NCI-H345 treated with DMSO at 0.1 percent for 48 hours (cell line): ENCODE measurements at regions not wholly inside any gene's neighbourhood (a gene's known extent, or its start where the extent isn't known, plus 50 kb on each side); places are given as distances from the start of the nearest gene placed in this dataset.
A peak's percentile ranks its signal among the peaks of the same experiment; 100 is the strongest.
"Not testable (repeated sequence)": the region's sequence is repeated elsewhere in the genome, so short reads cannot be mapped to it uniquely, and the experiment has no call there.

ENCODE experiments used
- DNase-seq: peaks from one replicate; lab custom pipeline; 2025; ENCODE audit not compliant: unreplicated experiment; lab: John Stamatoyannopoulos, UW

DNA sequence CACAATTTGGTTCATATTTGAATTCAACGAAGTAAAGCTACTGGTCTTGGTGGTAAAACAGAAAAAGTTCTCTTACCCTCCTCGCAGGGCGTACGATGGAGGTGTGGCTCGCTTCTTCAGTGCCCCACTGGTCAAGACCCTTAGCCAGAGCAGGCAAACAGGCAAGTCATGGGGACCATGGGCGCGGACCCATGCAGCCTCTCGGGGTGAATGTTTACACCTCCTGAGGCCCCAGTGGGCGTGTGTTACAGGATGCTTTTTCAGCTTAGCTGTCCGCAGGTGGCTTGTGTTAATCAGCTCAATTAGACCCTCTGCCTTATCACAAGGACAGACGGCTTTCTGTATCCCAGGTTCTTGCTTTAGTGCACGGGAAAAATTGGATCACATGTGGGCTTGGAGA lies 991.8 kb downstream of the GBE1 start:
- no peak for DNase-seq

DNA sequence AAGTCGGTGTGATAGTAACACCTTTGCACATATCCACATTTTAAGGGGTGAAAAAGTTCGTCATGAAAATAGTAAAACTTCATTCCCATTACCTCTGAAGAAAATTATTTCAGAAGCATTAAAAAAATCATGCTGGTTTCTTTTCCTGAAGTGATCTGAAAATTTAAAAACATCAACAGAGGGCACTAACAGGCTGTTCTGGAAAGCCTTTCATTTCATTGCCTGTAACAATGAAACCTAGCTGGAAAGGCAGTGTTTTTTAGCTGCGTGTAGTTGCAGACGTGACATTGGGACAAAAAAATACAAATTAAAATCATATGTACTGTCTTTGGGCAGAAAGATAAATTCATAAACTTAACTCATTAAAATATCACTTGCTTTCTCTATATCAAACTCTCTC lies 993.8 kb downstream of the GBE1 start:
- DNase-seq: no peak

DNA sequence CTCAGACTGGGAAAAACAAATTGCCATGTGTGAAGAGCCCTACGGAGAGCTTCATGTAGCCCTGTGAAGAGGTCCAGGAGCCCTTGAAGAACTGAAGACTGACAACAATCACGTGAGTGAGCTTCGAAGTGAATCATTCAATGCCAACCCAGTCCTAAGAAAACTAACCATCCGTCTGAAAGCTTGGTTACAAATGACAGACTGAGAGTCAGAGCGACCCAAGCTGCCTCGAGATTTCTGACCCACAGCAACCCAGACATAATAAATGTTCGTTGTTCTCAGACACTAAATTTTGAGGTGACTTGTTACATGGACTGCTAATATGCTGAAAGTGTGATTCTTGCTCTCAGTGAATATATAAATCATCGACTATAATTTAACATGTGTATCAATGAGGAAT lies 987.2 kb upstream of the ROBO1 start:
- DNase-seq: no peak

DNA sequence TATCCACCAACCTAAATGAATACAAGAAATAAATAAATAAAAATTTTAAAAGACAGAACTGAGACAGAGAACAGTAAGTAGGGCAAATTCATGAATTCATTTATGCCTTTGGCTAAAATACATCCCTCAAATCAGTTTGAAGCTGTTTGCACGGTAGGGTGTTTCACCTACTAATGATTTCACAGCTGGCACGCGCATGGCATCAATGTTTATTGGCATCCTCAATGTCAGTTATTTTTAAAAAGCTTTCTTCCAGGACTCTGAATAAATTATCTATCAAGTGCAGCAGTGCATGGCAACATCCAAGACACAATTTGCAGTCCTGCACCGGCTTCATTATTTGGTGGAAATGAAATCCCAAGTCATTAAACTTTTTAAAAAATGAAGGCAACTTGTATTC lies 985.2 kb upstream of the ROBO1 start:
- DNase-seq: no peak

DNA sequence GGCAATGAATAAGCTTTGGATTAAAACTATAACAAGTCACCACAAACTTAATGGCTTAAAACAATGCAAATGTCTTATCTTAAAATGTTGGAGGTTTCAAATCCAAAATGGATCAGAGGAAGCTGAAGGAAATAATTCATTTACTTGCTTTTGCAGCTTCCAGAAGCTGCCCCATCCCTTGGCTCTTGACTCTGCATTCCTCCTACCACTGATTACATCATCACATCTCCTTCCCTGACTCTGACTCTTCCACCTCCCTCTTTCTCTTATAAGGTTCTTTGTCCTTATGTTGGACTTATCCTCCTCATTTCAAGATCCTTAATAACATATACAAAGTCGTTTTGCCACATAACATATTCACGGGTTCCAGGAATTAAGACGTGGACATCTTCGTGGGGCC lies 982.8 kb upstream of the ROBO1 start:
- DNase-seq: no peak

DNA sequence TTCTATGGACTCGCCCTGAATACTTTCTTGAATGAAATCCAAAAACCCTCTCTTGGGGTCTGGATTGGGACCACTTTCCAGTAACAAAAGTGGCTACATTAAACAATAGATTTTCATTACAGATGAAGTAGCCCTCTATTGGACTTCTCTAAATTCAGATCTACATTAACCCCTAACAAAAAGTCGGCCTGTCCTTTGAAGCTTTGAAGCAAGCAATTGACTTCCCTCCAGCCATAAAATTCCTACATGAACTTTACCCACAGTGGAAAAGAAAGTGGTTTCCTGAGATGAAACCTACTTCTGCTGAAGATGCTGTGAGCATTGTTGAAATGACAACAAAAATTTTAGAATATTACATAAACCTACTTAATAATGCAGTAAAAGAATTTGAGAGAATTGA lies 967.1 kb upstream of the ROBO1 start:
- no peak for DNase-seq

DNA sequence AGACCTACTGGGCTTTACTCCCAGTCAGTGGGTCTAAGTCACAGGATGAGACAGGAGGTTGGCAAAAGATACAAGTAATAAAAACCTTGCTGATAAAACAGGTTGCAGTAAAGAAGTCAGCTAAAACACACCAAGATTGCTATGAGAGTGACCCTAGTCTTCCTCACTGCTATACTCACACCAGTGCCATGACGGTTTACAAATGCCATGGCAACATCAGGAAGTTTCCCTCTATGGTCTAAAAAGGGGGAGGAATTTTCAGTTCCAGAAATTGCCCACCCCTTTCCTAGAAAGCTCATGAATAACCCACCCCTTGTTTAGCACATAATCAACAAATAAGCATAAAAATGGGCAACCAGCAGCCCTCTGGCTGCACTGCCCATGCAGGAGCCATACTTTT lies 966.7 kb upstream of the ROBO1 start:
- no peak for DNase-seq

DNA sequence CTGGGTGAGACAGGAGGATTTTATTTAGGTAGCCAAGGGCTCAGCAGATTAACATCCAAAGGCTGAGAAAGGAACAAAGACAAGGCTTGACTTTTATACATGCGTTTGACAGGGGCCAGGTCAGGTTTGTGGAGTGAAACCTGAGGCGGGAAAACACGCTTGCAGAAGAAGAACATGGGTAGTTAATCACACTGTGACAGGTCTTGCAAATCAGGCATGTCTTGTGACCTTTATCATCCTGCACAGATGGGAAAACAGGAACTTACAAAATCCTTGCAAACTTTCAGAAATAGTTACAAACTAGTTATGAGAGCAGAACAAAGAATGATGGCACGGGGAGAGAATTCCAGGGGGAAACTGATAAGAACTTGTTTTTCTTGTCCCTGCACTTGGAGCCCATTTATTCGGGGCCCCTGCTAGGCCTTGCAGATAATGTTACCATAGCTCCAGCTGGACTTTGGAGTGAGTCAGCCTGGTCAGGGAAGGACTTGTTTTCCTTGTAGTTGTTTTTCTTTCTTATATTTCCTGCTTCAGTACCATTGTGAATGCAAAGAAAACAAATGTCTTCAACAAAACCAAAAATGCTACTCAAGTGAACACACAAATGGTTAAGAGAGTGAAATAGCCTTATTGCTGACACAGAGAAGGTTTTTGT lies 965.9 kb upstream of the ROBO1 start:
- DNase-seq: no peak

DNA sequence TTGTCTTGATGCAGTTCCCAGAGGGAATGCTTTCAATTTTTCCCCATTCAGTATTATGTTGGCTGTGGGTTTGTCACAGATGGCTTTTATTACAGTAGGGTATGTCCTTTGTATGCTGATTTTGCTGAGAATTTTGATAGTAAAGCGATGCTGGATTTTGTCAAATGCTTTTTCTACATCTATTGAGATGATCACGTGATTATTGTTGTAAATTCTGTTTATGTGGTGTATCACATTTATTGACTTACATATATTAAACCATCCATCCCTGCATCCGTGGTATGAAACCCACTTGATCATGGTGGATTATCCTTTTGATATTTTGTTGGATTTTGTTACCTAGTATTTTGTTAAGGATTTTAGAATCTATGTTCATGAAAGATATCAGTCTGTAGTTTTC lies 959.8 kb upstream of the ROBO1 start:
- DNase-seq: not testable (repeated sequence)

DNA sequence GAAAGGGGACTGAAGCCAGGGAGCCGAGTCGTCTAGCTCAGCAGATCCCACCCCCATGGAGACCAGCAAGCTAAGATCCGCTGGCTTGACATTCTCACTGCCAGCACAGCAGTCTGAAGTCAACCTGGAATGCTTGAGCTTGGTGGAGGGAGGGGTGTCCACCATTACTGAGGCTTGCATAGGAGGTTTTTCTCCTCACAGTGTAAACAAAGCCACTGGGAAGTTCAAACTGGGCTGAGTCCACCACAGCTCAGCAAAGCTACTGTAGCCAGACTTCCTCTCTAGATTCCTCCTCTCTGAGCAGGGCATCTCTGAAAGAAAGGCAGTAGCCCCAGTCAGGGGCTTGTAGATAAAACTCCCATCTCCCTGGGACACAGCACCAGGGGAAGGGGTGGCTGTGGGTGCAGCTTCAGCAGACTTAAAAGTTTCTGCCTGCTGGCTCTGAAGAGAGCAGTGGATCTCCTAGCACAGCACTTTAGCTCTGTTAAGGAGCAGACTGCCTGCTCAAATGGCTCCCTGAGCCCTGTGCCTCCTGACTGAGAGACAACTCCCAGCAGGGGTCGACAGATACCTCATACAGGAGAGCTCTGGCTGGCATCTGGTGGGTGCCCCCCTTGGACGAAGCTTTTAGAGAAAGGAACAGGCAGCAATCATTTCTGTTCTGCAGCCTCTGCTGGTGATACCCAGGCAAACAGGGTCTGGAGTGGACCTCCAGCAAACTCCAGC lies 942.0 kb upstream of the ROBO1 start:
- not testable (repeated sequence) for DNase-seq

DNA sequence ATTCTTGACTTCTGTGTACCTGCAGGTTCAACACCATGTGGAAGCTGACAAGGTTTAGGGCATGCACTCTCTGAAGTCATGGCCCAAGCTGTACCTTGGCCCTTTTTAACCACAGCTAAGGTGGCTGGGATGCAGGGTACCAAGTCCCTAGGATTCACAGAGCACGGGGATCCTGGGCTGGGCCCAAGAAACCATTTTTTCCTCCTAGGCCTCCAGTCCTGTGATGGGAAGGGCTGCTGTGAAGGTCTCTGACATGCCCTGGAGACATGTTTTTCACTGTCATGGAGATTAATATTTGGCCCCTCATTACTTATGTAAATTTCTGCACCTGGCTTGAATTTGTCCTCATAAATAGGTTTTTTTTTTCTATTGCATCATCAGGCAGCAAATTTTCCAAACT lies 937.5 kb upstream of the ROBO1 start:
- DNase-seq: no peak

DNA sequence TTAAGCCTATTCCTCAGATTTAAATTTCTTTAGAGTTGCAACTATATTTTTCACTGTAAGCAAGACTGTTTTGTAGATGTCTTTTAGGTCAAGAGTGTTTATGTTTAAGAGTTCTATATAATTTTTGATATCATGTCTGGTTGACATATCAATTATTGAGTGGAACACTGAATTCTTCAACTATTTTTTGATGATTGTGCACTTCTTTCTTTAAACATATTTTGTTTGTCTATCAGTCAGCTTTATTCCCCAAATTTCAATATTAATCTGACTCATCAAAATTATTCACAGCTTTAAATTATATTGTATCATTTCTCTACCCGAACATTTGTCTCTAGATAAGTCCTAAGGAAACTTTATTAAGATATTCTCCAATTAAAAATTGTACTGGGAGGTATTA lies 933.6 kb upstream of the ROBO1 start:
- DNase-seq: no peak

DNA sequence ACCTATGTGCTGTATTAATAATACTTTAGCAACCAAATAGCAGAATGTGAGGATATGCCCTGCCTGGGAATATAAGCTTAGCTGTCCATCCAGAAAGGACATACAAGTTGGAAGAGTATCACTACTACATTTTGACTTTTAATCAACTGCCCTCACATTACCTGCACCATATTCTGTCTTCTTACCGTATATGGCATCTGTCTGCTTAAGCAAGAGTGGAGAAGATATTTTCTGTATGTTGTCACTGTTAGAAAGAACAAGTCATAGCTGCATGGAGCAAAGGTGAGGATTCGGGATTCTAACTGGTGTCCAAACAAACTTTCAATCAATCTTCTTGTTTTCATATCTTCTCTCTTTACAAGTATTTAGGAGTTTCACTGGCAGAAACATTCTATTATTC lies 929.5 kb upstream of the ROBO1 start:
- DNase-seq: no peak

DNA sequence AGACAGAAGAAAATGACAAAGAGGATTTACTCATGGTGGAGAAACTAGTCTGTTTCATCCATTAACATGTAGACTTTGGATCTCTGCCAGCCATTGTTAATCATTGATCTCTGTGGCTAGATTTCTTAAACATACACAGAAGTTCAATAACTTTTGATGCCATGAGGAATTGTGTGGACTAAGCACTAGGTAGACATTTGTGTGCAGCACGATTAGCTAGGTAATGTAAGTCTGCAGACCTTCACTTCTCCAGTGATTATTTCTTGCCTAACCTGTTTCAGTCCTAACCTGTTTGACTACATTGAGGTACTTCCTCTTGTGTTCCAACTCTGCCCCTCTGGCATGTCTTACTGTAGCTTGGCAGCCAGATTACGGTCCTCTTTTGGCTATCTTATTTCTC lies 928.5 kb upstream of the ROBO1 start:
- no peak for DNase-seq

DNA sequence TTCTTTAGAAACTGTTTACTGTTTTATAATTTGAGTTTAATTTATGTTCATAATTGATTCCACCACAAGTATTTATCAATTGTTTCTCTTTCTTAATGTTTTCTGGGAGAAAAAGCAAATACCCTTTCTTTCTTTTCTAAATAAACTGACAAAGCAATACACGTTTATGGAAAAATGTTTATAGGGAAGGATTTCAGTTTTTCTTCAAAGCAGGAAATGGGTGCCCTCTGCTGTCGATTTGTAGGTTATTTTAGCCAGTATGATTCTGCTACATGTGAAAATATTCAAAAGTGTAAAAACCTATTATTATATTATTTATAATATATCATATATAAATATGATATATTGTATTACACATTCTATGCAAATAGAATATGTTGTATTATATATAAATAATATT lies 921.0 kb upstream of the ROBO1 start:
- peak; percentile 2 for DNase-seq

DNA sequence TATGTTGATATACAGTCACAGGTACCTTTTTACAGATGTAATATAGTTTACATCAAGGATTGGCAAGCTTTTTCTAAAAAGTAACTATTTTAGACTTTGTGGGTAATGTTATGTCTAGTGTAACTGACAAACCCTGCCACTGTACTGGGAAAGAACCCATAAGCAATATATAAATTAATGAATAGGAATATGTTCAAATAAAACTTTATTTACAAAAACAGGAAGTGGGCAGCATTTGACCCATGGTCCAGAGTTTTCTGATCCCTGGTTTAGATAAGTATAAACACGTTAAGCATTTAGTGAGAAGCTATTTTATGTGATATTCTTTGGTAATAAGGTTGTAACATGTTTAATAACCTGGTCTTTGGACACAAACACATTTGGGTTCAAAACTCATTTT lies 915.2 kb upstream of the ROBO1 start:
- no peak for DNase-seq

DNA sequence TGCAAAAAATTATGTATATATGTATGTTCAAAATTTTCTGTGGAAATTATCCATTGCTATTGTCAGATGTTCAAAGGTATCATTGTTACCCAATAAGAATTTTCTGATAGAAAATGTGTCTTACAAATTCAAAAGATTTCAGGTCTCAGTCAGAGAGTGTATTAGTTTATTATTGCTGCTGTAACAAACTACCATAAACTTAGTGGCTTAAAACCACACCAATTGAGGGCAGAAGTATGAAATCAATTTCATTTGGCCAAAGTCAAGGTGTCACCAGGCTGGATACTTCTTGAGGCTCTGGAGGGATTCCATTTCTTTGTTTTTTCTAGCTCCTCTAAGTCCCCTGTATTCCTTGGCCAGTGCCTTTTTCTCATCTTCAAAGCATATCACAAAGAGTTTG lies 914.4 kb upstream of the ROBO1 start:
- DNase-seq: no peak

DNA sequence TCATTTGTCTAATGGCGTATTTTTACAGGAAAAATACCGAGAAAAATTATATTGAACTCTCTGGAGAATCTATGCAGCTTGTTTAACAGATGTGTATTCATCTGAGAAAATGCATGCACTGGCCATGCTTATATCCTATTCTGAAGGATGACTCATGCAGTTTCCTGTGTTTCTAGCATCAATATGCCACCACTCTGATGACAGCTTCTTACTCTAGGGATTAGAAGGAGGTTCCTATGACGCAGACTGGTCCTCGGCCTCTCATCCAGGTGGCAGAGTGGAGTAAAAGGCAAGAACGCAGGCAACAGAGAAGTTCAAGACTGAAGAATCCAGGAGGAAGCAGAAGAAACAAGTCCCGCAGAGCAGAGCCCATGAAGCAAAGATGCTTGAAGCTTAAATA lies 910.0 kb upstream of the ROBO1 start:
- DNase-seq: no peak

DNA sequence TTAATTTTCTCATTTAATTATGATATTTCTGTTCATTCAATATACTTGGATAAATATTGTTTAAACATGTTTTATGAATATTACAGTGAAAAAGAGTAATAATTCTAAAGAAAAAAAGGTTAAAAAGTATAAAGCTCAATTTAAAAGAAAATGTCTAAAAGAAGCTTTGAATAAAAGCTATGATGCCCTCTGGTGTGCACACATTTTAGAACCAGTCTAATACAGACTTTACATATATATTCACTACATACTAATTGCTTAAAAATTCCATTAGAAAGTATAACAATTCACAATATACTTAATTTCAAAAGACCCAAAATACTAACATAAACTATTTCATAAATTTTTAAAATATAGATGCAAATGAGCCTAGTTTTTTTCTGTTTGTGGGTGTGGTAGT lies 909.1 kb upstream of the ROBO1 start:
- DNase-seq: no peak

DNA sequence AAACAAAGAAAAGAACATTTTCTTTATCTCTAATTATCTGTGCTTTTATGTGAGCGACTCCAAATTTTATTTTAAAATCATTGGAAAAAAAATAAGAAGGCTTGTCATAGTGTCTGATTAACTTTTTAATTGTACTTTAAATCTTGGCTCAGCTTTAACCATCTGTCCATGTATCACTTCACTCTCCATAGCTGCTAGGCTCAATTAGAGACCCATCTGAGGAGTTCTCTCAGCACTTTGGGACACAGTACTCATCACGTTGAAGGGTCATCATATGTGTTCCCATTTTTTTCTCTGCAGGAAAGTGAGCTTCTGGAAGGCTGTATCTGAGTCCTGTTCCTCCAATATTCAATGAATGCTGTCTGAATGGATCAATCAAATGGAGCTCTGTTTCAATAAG lies 908.5 kb upstream of the ROBO1 start:
- DNase-seq: no peak

DNA sequence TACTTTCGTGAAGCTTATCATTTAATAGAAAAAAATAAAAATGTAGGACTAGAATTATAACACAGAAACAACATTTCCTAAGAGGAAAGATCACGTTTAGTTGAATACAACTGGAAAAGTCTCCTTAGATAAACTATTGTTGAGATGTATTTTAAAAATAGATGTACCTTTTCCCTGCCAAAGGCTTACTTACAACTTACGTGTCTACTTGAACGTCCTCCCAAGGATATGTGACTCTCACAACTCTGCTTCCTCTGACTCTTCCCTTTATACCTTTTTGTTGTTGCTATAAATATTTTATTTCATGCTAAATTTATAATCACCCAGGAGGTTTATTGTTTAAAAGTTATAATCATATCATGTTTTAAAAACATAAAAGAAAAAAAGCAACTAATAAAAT lies 908.0 kb upstream of the ROBO1 start:
- no peak for DNase-seq

DNA sequence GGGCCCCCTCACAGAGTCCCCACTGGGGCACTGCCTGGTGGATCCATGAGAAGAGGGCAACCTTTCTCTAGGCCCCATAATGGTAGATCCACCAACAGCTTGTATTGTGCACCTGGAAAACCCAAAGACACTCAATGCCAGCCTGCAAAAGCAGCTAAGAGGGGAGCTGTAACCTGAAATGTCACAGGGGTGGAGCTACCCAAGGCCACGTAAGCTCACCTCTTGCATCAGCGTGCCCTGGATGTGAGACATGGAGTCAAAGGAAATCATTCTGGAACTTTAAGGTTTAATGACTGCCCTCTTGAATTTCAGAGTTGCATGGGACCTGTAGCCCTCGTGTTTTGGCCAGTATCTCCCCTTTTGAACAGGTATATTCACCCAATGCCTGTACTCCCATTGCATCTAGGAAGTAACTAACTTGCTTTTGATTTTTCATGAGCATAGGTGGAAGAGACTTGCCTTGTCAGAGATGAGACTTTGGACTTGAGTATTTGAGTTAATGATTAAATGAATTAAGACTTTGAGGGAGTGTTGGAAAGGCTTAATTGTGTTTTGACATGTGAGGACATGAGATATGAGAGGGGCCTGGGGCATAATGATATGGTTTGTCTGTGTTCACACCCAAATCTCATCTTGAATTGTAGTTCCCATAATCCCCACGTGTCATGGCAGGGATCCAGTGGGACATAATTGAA lies 900.9 kb upstream of the ROBO1 start:
- DNase-seq: no peak

DNA sequence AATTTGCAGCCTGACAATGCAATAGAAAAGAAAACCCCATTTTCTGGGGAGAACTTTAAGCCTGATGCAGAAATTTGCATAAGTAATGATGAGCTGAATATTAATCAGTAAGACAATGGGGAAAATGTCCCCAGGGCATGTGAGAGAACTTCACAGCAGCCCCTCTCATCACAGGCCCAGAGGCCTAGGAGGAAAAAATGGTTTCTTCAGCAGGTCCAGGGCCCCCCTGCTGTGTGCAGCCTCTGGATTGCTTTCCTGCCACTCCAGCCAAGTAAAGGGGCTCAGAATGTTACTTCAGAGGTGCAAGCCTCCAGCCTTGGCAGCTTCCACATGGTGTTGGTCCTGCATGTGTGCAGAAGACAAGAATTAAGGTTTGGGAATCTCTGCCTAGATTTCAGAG lies 900.3 kb upstream of the ROBO1 start:
- DNase-seq: no peak
